ENCODE measurements at regions not wholly inside any gene's neighbourhood (a gene's known extent, or its start where the extent isn't known, plus 50 kb on each side); places are given as distances from the start of the nearest gene placed in this dataset.

- DNase-seq: no peak
These were observed 253.8 kb upstream of the DMD start for GRCh38 chrX:33465137-33465536.

GRCh38 chrX:33457102-33457501, 245.8 kb upstream of the DMD start:
- DNase-seq: no peak

GRCh38 chrX:33447285-33447684, 235.9 kb upstream of the DMD start:
- DNase-seq: no peak

- peak in 1 of 2 experiments; percentile 7 for DNase-seq
These were observed 223.1 kb upstream of the DMD start for GRCh38 chrX:33434256-33435092.

DNA sequence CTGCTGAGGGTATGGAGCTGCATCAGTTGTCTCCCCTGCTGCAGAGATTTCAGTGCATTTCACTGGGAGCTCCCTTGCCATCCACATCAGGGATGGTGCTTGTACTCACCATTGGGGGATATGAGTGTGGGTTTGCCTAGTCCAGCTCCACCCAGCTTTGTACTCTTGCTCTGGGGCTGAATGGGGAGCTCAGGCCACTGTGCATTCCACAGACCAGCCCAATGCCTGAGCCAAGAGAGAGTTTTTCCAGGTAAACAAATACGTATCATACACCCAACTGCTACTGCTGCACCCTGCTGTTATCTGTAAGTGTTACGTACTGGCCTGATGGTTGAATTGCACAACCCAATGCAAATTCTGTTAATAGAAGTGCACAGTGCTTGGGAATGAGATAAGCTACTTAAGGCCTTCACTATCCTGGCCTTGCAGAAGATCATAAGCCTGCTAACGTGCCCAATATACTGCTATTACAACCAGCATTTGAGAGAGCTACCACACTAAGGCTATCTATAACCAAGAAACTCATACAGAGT, 205.0 kb upstream of the DMD start:
- no peak for DNase-seq

DNA sequence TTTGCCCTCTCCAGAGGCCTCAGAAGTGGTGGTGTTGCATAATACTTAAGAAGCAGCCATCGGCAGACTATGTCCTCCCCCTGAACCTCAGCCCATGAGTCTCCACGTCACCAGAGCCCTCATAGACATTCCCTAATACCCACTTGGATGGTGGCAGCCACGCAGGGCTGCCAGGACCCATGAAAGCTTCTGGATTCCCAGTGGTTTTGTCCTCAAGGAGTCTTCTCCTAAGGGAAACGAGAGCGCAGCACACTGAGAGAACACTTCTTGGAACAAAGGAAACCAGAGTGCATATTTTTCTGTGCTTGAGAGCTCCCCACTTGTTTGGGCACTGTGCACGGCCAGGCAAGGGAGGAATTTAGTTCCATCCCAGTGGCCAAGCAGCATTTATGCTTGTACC, 204.1 kb upstream of the DMD start:
- no peak for DNase-seq

GRCh38 chrX:33385546-33385945, 174.2 kb upstream of the DMD start:
- no peak for DNase-seq

- DNase-seq: no peak
These were observed 168.5 kb upstream of the DMD start for GRCh38 chrX:33379839-33380238.

DNA sequence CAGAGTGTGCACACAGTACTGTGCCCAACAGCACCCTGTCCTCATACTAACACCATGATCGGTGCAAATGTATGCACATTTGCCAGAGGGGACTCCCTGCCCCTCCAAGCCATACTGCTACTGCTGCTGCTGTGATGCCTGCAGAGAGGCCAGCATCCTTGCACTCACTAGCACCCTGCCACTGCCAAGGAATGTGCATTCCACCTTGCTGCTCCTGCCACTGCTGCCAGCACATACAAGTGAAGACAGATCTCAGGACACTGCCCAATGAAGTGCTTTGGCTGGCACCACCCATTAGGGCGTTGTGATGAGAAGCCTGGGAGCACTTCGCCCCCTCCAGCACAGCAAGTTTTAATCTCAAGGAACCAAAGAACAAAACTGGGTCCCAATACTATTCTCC, 146.3 kb upstream of the DMD start:
- DNase-seq: no peak

GRCh38 chrX:33339219-33339618, 127.9 kb upstream of the DMD start:
- DNase-seq: no peak

DNA sequence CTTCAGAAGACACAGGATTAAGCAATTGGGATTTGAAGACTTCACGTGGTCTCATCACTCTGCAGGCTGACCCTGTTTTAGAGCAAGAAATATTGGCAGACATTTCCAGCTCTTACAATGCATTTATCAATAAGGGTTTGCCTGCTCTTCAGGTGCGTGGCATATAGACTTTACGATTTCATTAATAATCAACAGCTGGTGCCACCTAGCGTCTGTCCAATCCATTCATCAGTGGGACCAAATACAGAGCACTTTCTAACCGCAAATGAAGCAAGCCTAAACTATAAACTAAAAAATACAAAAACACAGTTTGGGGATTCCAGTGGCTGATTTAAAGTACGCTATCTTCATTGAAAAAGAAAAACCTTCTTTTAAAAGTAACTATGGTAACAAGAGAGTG, 125.4 kb upstream of the DMD start:
- no peak for DNase-seq

GRCh38 chrX:33333271-33333670, 121.9 kb upstream of the DMD start:
- DNase-seq: no peak

- DNase-seq: no peak
These were observed 119.4 kb upstream of the DMD start for GRCh38 chrX:33330798-33331197.

DNA sequence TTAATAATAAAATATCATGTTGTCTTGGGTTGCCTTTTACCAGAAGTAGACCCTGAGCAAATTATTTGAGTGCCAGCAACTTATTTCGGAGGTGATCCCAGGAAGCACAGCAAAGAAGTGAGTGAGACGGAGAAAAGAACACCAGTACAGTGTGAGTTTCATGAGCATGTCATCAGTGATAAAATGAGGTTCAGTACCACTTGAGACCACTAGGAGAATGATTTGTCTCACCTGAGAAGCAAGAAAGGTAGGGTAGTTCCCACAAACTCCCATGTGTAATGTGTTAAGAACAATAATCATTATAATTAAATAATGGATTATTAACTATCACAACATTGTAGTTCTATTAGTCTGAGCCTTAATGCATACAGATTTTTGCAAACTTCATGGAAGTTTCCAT, 112.8 kb upstream of the DMD start:
- DNase-seq: no peak

GRCh38 chrX:33307911-33308354, 96.6 kb upstream of the DMD start:
- no peak for DNase-seq

DNA sequence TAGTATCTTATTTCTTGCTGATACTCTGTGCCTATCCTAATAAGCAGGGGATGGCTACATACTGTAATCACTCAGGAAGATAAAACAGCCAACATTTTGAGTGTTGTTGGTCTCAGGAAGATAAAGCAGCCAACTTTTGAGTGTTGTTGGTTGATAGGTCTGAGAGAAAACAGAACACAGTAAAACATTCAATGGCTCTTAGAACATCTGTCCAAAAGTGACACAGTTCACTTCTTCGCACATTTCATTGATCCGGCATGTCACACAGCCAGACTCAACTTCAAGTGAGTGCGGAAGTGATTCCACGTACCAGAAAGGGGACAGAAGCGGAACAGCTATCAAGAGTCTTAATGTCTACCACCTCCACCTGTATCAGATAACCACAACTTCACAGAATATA, 87.3 kb upstream of the DMD start:
- no peak for DNase-seq

GRCh38 chrX:33285550-33285949, 74.2 kb upstream of the DMD start:
- no peak for DNase-seq

DNA sequence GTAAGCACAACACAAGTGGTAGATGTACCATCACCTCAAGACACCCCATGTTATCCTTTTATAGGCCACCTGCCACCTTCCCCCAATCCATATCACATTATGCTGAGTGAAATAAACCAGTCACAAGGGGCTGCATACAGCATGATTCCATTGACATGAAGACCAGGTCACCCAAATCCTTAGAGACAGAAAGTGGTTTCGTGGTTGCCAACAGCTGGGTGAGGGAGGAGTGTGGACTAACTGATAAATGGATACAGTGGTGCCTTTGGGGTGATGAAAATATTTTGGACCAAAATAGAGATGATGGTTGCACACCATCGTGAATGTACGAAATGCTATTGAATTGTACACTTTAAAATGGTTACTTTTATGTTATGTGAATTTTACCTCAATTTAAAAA, 65.7 kb upstream of the DMD start:
- no peak for DNase-seq

- no peak for DNase-seq
These were observed 62.2 kb upstream of the DMD start for GRCh38 chrX:33273535-33273934.

GRCh38 chrX:33272986-33273385, 61.6 kb upstream of the DMD start:
- no peak for DNase-seq
